ENCODE measurements at regions not wholly inside any gene's neighbourhood (a gene's known extent, or its start where the extent isn't known, plus 50 kb on each side); places are given as distances from the start of the nearest gene placed in this dataset.

DNA sequence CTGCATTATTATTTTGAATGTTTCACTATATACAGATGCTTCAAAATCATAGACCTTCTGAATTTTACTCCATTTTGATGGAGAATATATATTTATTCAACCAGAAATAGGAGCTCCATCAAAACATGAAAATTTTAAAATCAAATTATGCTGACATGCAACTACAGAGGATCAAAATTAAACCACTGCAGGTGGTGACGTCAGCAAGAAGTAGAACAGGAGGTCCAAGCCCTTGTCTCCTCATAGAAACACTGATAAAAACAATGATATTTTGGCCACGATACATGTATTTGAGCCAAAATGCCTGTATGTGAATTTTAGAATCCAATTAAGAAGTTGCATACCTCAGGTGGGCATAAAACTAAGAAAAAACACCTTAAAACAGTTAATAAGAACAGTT, 236.6 kb upstream of the FBXL7 start:
- DNase-seq: no peak

DNA sequence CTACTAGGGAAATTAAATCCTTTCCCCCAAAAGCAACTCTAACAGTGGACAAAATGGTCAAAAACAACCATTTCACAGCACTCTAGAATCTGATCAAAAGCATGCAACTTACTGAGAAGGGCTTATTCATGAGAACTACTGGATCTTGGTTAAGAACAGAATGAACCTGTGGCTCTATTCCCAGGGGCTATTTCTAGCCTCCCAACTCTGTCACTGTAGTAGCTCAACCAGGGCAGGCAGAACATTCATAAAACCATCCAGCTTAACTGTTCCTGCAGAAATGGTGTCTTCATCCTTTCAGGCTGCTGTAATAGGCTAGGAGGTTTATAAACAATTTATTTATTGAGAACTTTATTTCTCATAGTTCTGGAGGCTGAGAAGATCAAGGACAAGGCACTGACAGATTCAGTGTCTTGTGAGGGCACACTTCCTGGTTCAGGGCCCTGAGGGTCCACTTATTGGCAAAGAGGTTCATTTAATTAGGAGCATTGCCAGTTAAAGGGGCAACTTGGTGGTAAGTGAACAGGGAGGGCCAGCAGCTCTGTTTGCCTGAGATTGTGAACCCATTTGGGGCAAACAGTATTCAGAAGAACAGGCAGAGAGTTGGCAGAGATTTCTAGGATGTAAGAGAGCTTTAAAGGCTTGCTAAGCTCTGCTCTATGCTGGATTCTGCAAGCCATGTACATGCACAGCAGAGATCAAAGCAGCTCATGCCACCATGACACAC, 238.5 kb upstream of the FBXL7 start:
- DNase-seq: peak in 1 of 51 donors; percentile 5

DNA sequence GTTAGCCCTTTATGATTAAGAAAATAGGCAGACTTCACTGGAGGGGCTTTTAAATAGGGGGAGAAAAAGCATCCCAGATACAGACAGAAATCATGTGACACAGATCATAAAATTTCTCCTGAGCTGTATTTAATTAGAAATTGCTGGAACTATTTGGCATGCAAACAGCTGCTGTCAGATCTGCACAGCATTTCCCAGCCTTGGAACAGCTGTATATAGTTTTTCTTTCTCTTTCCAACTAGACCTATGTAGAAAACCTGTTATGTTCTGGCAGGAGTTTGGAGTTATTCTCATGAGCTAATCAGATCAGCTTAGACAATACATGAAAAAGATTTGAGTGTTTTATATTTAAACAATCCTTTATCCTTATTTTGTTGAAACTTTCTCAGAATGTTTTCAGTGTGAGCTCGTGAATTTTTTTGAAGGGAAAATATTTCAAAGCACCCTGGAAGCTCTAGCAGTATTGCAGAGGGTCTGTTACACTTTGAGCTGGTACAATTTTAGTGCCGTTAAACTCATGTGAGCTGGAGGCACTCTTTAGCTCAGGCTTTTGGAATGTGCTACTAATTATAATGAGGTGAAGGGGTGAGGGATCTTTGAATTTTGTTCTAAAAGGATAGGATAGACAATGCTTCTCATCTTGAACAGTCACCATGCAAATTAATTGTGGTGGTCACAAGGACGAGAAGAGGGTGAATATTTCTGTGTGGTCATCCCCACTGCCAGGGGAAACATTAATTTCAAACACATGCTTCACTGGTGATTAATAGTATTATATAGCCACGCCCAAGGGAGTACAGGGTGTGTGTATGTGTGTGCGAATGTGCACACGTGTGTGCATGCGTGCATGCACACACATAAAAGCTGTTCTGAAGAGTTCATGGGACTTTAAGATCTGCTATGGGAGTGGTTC, 239.4 kb upstream of the FBXL7 start:
- no peak for DNase-seq

DNA sequence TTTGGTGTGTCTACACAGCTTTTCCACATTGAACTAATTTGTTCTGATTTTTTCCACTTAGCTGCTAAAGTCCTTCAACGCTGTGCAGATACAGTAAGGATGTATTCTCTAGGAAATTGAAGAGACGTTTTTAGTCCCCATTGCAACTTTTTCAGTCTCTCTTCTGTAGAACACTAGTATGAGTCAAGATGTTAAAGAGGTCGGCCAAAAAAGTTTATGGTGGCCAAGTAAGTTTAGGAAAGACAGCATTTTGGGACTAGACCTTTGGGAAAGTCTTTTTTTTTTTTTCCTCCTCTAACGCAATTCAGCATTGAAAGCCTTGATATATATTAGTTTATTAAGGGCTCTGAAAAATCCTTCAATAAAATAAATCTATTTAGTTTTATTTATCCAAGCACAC, 243.5 kb upstream of the FBXL7 start:
- no peak for DNase-seq

- DNase-seq: no peak
Observed at GRCh38 chr5:15255576-15255975, 244.4 kb upstream of the FBXL7 start.

- DNase-seq: no peak
Observed at GRCh38 chr5:15254607-15255006, 245.4 kb upstream of the FBXL7 start.

DNA sequence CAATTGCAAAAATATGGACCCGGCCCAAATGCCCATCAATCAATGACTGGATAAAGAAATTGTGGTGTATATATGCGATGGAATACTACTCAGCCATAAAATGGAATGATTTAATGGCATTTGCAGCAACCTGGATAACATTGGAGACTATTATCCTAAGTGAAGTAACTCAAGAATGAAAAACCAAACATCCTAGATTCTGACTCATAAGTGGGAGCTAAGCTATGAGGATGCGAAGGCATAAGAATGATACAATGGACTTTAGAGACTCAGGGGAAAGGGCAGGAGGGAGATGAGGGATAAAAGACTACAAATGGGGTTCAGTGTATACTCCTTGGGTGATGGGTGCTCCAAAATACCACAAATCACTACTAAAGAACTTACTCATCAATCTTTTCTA, 247.6 kb upstream of the FBXL7 start:
- no peak for DNase-seq

DNA sequence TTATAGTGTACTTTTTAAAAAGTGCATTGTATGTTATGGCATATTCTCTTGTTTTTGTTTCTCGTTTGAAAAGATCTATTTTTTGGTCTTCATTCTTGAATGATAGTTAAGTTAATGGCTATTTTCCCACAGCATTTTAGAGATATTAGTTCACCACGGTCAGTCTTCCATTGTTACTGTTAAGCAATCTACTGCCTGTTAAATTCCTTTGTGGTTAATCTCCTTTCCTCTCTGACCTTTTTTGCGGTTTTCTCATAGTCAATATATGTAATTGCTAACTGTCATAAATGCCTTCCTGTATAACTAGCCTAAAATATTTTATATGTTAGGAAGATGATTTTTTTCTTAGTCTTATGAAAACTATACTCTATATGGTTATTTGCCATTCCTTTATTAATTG, 250.8 kb upstream of the FBXL7 start:
- no peak for DNase-seq

DNA sequence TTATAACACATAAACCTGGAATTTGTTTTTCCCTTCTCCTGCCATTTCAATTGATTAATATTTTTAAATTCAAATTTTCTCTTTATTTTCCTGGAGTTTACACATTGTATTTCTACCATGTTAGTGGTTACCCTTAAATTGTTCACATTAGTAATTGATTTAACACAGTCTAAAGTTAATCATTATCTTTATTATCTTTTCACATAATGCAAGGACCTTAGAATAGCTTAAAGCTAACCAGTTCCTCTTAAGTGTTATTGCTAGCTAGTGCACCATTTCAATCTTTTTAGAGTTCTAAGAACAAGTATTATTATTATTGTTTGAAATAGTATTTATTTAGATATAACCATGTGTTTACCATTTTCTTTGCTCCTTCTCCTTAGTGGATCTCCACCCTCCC, 251.2 kb upstream of the FBXL7 start:
- no peak for DNase-seq

DNA sequence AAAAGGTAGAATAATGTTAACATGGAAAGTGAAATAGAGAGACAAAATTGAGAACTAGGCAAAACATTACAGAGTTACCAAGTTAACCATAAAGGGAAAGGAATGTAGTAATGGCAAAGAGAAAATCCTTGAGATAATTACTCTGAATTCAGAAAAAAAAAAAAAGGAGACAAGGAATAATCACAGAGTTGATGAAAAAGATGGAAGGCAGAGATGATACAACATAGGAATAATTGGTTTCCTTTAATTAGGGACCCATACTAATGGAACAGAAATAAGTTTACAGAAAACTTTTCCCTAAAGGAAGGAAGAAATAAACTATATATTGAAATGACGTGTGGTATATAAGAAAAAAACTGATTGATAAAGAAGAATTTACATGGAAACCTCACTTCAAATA, 254.1 kb upstream of the FBXL7 start:
- DNase-seq: no peak

GRCh38 chr5:15243301-15244020, 256.5 kb upstream of the FBXL7 start:
- no peak for DNase-seq

DNA sequence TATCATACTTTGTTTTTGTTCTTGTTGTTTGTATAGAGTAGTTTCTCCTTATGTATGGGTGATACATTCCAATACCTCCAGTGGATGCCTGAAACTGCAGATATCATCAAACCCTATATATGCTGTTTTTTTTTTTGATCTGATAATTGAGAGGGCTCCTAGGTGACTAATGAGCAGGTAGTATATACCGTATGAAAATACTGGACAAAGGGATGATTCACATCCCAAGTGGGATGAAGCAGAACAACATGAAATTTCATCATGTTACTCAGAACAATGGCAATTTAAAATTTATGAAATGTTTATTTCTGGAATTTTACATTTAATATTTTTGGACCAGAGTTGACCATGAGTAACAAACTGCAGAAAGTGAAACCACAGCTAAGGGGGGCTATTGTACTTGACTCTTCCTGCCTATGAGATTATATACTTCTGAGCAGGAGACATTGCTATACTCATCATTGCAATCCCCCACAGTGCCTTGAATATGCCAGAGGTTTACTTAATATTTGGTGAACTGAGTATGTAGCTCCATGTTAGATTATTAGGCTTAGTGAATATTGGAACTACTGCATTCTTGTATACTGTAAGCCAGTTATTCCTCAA, 258.7 kb upstream of the FBXL7 start:
- no peak for DNase-seq

- DNase-seq: no peak
Observed at GRCh38 chr5:15238006-15238405, 262.0 kb upstream of the FBXL7 start.

- no peak for DNase-seq
Observed at GRCh38 chr5:15236911-15237508, 263.0 kb upstream of the FBXL7 start.

DNA sequence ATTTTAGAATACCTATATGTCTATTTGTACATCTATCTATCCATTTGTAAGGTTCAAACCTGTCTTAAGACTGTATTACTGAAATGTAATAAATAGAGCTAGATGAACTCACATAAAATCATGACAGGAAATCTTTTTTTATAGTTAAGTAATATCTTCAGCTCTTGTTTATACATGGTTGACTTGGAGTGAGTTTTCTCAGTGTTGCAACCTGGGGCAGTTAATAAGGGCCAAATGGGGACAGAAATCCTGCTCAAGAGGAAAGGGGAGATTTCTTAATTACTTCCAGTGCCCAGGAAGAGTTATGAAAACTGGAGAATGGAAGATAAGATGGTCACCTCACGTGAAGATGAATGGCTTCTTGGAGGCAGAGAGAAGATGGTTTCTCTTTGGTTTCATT, 265.1 kb upstream of the FBXL7 start:
- DNase-seq: no peak

DNA sequence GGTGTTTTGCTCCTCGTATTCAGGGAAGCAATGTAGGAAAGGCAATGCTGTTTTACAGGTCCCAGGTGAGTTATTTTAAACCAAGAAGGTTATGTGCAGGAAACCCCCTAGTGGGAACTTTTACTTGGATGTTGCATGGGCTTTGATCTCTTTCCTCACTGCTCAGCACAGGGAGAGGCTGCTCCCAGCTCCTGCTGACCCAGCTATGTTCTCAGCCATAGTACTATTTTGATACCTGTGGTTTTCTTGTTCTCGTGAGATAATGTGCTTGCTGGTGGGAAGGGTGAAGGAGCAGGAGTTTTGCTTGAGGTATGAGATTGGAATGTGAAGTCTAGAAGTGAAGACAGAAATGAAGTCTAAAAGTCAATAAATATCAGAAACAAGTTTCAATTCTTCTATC, 265.6 kb upstream of the FBXL7 start:
- DNase-seq: no peak

GRCh38 chr5:15233566-15233965, 266.4 kb upstream of the FBXL7 start:
- DNase-seq: no peak

GRCh38 chr5:15222156-15222555, 277.8 kb upstream of the FBXL7 start:
- no peak for DNase-seq

DNA sequence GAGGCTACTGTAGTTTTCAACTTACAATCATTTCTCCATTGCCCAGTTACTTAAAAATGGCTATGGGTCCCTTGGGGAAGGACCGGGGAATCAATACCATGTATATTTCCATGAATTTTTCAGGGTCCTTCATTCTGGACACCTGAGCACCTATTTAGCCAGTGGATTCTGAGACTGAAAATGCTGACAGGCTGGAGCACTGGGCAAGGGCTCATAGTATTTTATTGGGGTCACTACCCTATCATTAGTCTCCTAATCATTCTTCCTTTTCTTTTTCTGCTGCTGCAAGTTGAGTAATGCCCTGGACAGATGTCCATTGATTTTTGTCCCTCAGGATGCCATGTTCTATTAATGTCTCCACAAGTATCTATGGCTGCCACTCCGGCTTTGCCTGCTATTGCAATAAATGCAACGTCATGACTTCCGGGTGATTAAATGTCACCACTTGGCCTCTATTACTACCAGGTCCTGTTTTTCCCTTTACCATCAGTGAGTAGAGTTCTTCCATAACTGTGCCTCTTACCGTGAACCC, 279.3 kb upstream of the FBXL7 start:
- no peak for DNase-seq

GRCh38 chr5:15215056-15215455, 284.9 kb upstream of the FBXL7 start:
- DNase-seq: peak in 2 of 51 donors; percentile 4 to 7

GRCh38 chr5:15214010-15214409, 286.0 kb upstream of the FBXL7 start:
- no peak for DNase-seq
